ENCODE measurements at regions not wholly inside any gene's neighbourhood (a gene's known extent, or its start where the extent isn't known, plus 50 kb on each side); places are given as distances from the start of the nearest gene placed in this dataset.

- ChIA-PET CTCF (no interaction called here), POLR2A (no interaction called here)
- intact Hi-C loops (cut with DNase I, micrococcal nuclease) = no loop called here
- no peak for TF ChIP-seq CTCF (IDR thresholded peaks at IDR 0.05)
- ATAC-seq (ENCODE audit: poor library complexity) = no peak
- Mint-ChIP-seq H3K9me3 (no peaks in the 10 kb centered on the region), H3K36me3 (ENCODE audit: low read depth) (no peaks in the 10 kb centered on the region), H3K4me3 (no peak overlapping the region), H3K4me1 (ENCODE audit: low read depth) (no peaks in the 10 kb centered on the region), H3K27me3 (no peaks in the 10 kb centered on the region), H3K27ac (no peak overlapping the region)
- Histone ChIP-seq H3K27ac (ENCODE audit: low read depth in 1 of 2, low read length in 2 of 2) (no peak overlapping the region), H3K36me3 (ENCODE audit: insufficient read depth, low read length) (no peaks in the 10 kb centered on the region), H3K4me3 (ENCODE audit: low read length) (no peak overlapping the region), H3K4me1 (ENCODE audit: insufficient read depth, low read length) (no peaks in the 10 kb centered on the region), H3K27me3 (ENCODE audit: control insufficient read depth in 1 of 2, insufficient read depth in 2 of 2, low read length in 2 of 2) (no peaks in the 10 kb centered on the region), H3K9me3 (ENCODE audit: control insufficient read depth in 1 of 2, insufficient read depth in 1 of 2, low read length in 2 of 2) (no peaks in the 10 kb centered on the region)
- DNase-seq = no peak
Observed at GRCh38 chr2:5519286-5519685, 172.9 kb upstream of the SOX11 start.

GRCh38 chr2:5520463-5520972, 171.7 kb upstream of the SOX11 start:
- H3K27me3 ChIP-seq (ENCODE audit: control insufficient read depth in 1 of 2, insufficient read depth in 2 of 2, low read length in 2 of 2) = no peaks in the 10 kb centered on the region
- no peak for DNase-seq
- POLR2A ChIA-PET = no interaction called here
- H3K4me1 ChIP-seq (ENCODE audit: insufficient read depth, low read length) = no peaks in the 10 kb centered on the region
- H3K27ac ChIP-seq (ENCODE audit: low read depth in 1 of 2, low read length in 2 of 2) = no peak overlapping the region
- peaks cover 0 to 3% of the 10 kb centered on the region in 2 experiments for H3K9me3 ChIP-seq (ENCODE audit: control insufficient read depth in 1 of 2, insufficient read depth in 1 of 2, low read length in 2 of 2)
- H3K27me3 Mint-ChIP-seq = no peaks in the 10 kb centered on the region
- TF ChIP-seq CTCF (IDR thresholded peaks at IDR 0.05) = no peak
- intact Hi-C loops (cut with DNase I, micrococcal nuclease) = no loop called here
- no peaks in the 10 kb centered on the region for H3K9me3 Mint-ChIP-seq
- CTCF ChIA-PET = no interaction called here
- no peak overlapping the region for H3K27ac Mint-ChIP-seq
- H3K36me3 ChIP-seq (ENCODE audit: insufficient read depth, low read length) = no peaks in the 10 kb centered on the region
- no peaks in the 10 kb centered on the region for H3K4me1 Mint-ChIP-seq (ENCODE audit: low read depth)
- no peak overlapping the region for H3K4me3 ChIP-seq (ENCODE audit: low read length)
- H3K36me3 Mint-ChIP-seq (ENCODE audit: low read depth) = no peaks in the 10 kb centered on the region
- no peak overlapping the region for H3K4me3 Mint-ChIP-seq
- ATAC-seq (ENCODE audit: poor library complexity) = no peak

GRCh38 chr2:5521461-5521860, 170.7 kb upstream of the SOX11 start:
- H3K4me1 Mint-ChIP-seq (ENCODE audit: low read depth) = no peaks in the 10 kb centered on the region

More at GRCh38 chr2:5521461-5521860, 170.7 kb upstream of the SOX11 start:
- no peak overlapping the region for H3K4me3 ChIP-seq (ENCODE audit: low read length)
- H3K9me3 ChIP-seq (ENCODE audit: control insufficient read depth in 1 of 2, insufficient read depth in 1 of 2, low read length in 2 of 2) = peaks cover 0 to 9% of the 10 kb centered on the region in 2 experiments
- DNase-seq (no peak), ATAC-seq (ENCODE audit: poor library complexity) (no peak)
- no peak for TF ChIP-seq CTCF (IDR thresholded peaks at IDR 0.05)
- intact Hi-C loops (cut with DNase I, micrococcal nuclease) = no loop called here
- Mint-ChIP-seq H3K36me3 (ENCODE audit: low read depth) (no peaks in the 10 kb centered on the region), H3K27me3 (no peaks in the 10 kb centered on the region), H3K27ac (no peak overlapping the region), H3K9me3 (no peaks in the 10 kb centered on the region), H3K4me3 (no peak overlapping the region)
- ChIA-PET CTCF (no interaction called here), POLR2A (no interaction called here)
- H3K4me1 ChIP-seq (ENCODE audit: insufficient read depth, low read length) = no peaks in the 10 kb centered on the region
- no peaks in the 10 kb centered on the region for H3K36me3 ChIP-seq (ENCODE audit: insufficient read depth, low read length)
- no peak overlapping the region for H3K27ac ChIP-seq (ENCODE audit: low read depth in 1 of 2, low read length in 2 of 2)
- no peaks in the 10 kb centered on the region for H3K27me3 ChIP-seq (ENCODE audit: control insufficient read depth in 1 of 2, insufficient read depth in 2 of 2, low read length in 2 of 2)

Measured in CD4-positive, alpha-beta T cell (primary cell).